C4-2B (cell line): ENCODE measurements at regions not wholly inside any gene's neighbourhood (a gene's known extent, or its start where the extent isn't known, plus 50 kb on each side); places are given as distances from the start of the nearest gene placed in this dataset.

Experiments
- CTCF ChIP-seq: fragments of 450-650 bp; conservative IDR thresholded peaks from 2 replicates; pipeline ENCODE4 v1.5.1; 2017; ENCODE audit warnings: mild to moderate bottlenecking
- ZFX ChIP-seq: fragments of 450-650 bp; IDR thresholded peaks from 2 replicates; pipeline ENCODE4 v1.6.1; 2017

GRCh38 chr3:137207616-137208015 is 249.8 kb downstream of the IL20RB start:
- TF ChIP-seq CTCF (no peak), ZFX (no peak)
